SK-N-SH (cell line): ENCODE measurements at regions not wholly inside any gene's neighbourhood (a gene's known extent, or its start where the extent isn't known, plus 50 kb on each side); places are given as distances from the start of the nearest gene placed in this dataset.

Experiments
- CTCF ChIA-PET: fragments of 300-600, 350-600 bp; formaldehyde crosslinking; extraction: SDS; loops from one replicate; lab custom pipeline; 2021; lab: Yijun Ruan, JAX
- POLR2A ChIA-PET: fragments of 350-600 bp; sonication (Branson Sonifier 250); formaldehyde crosslinking; extraction: SDS; loops from one replicate; lab custom pipeline; 2020; ENCODE audit warnings: antibody characterized with exemption, inconsistent platforms; lab: Yijun Ruan, JAX
- DNase-seq: peaks from one replicate; pipeline ENCODE4 v3.0.0; 2012
- H2AFZ ChIP-seq: fragments of 200-600 bp; sonication (generic); 2 replicates; pipeline ENCODE4 v1.8.1; 2016; ENCODE audit warnings: antibody characterized with exemption, mild to moderate bottlenecking, low read depth
- H3F3A ChIP-seq: fragments of 200-600 bp; sonication (generic); replicated peaks from 2 replicates; pipeline ENCODE3; 2016; ENCODE audit warnings: antibody characterized with exemption, mild to moderate bottlenecking; ENCODE audit not compliant: insufficient read depth
- H3K27ac ChIP-seq, 2 experiments: fragments of 200-500 bp in 1 of 2; fragments of 200-600 bp in 1 of 2; sonication (Bioruptor generic) in 1 of 2; sonication (generic), shearing (Covaris generic) in 1 of 2; 2 replicates each; pipeline versions ENCODE4 v1.5.1 to v1.6.1; 2014 to 2016; ENCODE audit warnings: low read depth in 2 of 2, inconsistent platforms in 1 of 2, low read length in 1 of 2, mild to moderate bottlenecking in 1 of 2, mixed read lengths in 1 of 2
- H3K27me3 ChIP-seq: fragments of 200-600 bp; sonication (generic), shearing (Covaris generic); 2 replicates; pipeline ENCODE4 v1.6.1; 2016; ENCODE audit warnings: mixed run types; ENCODE audit not compliant: insufficient read depth
- H3K36me3 ChIP-seq, 2 experiments: fragments of 200-500 bp in 1 of 2; fragments of 200-600 bp in 1 of 2; sonication (Bioruptor generic) in 1 of 2; sonication (generic) in 1 of 2; replicated peaks in 1 of 2; 2 replicates each; pipeline versions ENCODE3 to v1.5.1; 2014 to 2016; ENCODE audit warnings: low read length in 1 of 2, mild to moderate bottlenecking in 1 of 2; ENCODE audit not compliant: insufficient read depth in 2 of 2, control insufficient read depth in 1 of 2
- H3K4me1 ChIP-seq, 2 experiments: fragments of 200-500 bp in 1 of 2; fragments of 200-600 bp in 1 of 2; sonication (Bioruptor generic) in 1 of 2; sonication (generic), shearing (Covaris generic) in 1 of 2; 2 replicates each; pipeline versions ENCODE4 v1.5.1 to v1.6.1; 2014 to 2016; ENCODE audit warnings: low read depth in 1 of 2, low read length in 1 of 2, mixed run types in 1 of 2; ENCODE audit not compliant: insufficient read depth in 2 of 2, control insufficient read depth in 1 of 2
- H3K4me2 ChIP-seq: fragments of 200-600 bp; sonication (generic), shearing (Covaris generic); 2 replicates; pipeline ENCODE4 v1.6.1; 2017; ENCODE audit warnings: mixed run types
- H3K4me3 ChIP-seq, 2 experiments: fragments of 200-500 bp in 1 of 2; fragments of 200-600 bp in 1 of 2; sonication (Bioruptor generic) in 1 of 2; sonication (generic), shearing (Covaris generic) in 1 of 2; 2 replicates each; pipeline versions ENCODE4 v1.5.1 to v1.8.1; 2014 to 2016; ENCODE audit warnings: low read depth in 2 of 2, inconsistent platforms in 1 of 2, low read length in 1 of 2, mild to moderate bottlenecking in 1 of 2, mixed read lengths in 1 of 2, moderate library complexity in 1 of 2
- H3K79me2 ChIP-seq: fragments of 200-600 bp; sonication (generic); 2 replicates; pipeline ENCODE4 v1.8.1; 2017; ENCODE audit warnings: mild to moderate bottlenecking; ENCODE audit not compliant: insufficient read depth
- H3K9ac ChIP-seq: fragments of 200-600 bp; sonication (generic); 2 replicates; pipeline ENCODE4 v1.6.1; 2017; ENCODE audit warnings: mixed run types
- H3K9me2 ChIP-seq: fragments of 200-600 bp; sonication (generic); 2 replicates; pipeline ENCODE4 v1.6.1; 2017; ENCODE audit warnings: mixed run types
- H3K9me3 ChIP-seq: fragments of 200-600 bp; sonication (generic); 2 replicates; pipeline ENCODE4 v1.6.1; 2017; ENCODE audit warnings: mixed run types, mild to moderate bottlenecking, moderate library complexity
- H4K20me1 ChIP-seq: fragments of 200-600 bp; sonication (generic); 2 replicates; pipeline ENCODE4 v1.6.1; 2017; ENCODE audit warnings: mild to moderate bottlenecking, mixed run types; ENCODE audit not compliant: insufficient read depth
- ELF1 ChIP-seq: IDR thresholded peaks from 2 replicates; pipeline ENCODE4 v1.4.0; 2012
- EP300 ChIP-seq, 2 experiments: IDR thresholded peaks; 2 replicates each; pipeline versions ENCODE4 v1.4.0 to v1.6.1; 2012; ENCODE audit warnings: borderline replicate concordance in 1 of 2, low read depth in 1 of 2, low read length in 1 of 2
- EZH2phosphoT487 ChIP-seq: fragments of 200-600 bp; sonication (generic); IDR thresholded peaks from 2 replicates; pipeline ENCODE4 v1.6.1; 2017; ENCODE audit warnings: low read depth, mixed run types, mild to moderate bottlenecking, antibody characterized with exemption, moderate library complexity, borderline replicate concordance
- FOSL2 ChIP-seq: IDR thresholded peaks from 2 replicates; pipeline ENCODE4 v1.4.0; 2012; ENCODE audit warnings: low read depth, mild to moderate bottlenecking, moderate library complexity, borderline replicate concordance
- FOXM1 ChIP-seq: IDR thresholded peaks from 2 replicates; pipeline ENCODE4 v1.4.0; 2012; ENCODE audit warnings: low read depth, mild to moderate bottlenecking
- GABPA ChIP-seq: IDR thresholded peaks from 2 replicates; pipeline ENCODE4 v1.4.0; 2012; ENCODE audit warnings: low read depth, mild to moderate bottlenecking
- GATA2 ChIP-seq: sonication (generic); formaldehyde crosslinking; IDR thresholded peaks from 2 replicates; pipeline ENCODE4 v1.5.0; 2020; ENCODE audit warnings: mild to moderate bottlenecking, missing genetic modification reagents
- MXI1 ChIP-seq: IDR thresholded peaks from 2 replicates; pipeline ENCODE4 v1.6.1; 2012; ENCODE audit warnings: mild to moderate bottlenecking, low read depth, low read length, improper control_type of control experiment
- NFIC ChIP-seq: IDR thresholded peaks from 2 replicates; pipeline ENCODE4 v1.4.0; 2012; ENCODE audit warnings: borderline replicate concordance
- NRF1 ChIP-seq: IDR thresholded peaks from 2 replicates; pipeline ENCODE4 v1.6.1; 2012; ENCODE audit warnings: low read depth, mild to moderate bottlenecking, low read length
- PBX3 ChIP-seq: IDR thresholded peaks from 2 replicates; pipeline ENCODE4; 2012
- RCOR1 ChIP-seq: fragments of 150-350 bp; IDR thresholded peaks from 2 replicates; pipeline ENCODE4 v1.6.1; 2017; ENCODE audit warnings: antibody characterized with exemption, low read length
- SIN3A ChIP-seq: IDR thresholded peaks from 2 replicates; pipeline ENCODE4 v1.6.1; 2012; ENCODE audit warnings: low read depth, mild to moderate bottlenecking, low read length, moderate library complexity, borderline replicate concordance
- TEAD4 ChIP-seq: IDR thresholded peaks from 2 replicates; pipeline ENCODE4 v1.4.0; 2012; ENCODE audit warnings: mild to moderate bottlenecking, borderline replicate concordance; ENCODE audit not compliant: insufficient read depth
- USF2 ChIP-seq: fragments of 150-350 bp; IDR thresholded peaks from 2 replicates; pipeline ENCODE4 v1.6.1; 2017; ENCODE audit warnings: antibody characterized with exemption, low read length, low read depth, borderline replicate concordance
- YY1 ChIP-seq: IDR thresholded peaks from 2 replicates; pipeline ENCODE4 v1.4.0; 2012; ENCODE audit warnings: low read depth, mild to moderate bottlenecking
- WGBS: methylation state at CpG from one replicate; pipeline ENCODE4 v1.1.6; 2017; ENCODE audit warnings: low lambda C conversion rate; 5-methylcytosine and 5-hydroxymethylcytosine counted together
- TF ChIP-seq, protein P1 (sequence below): IDR thresholded peaks from 2 replicates; pipeline ENCODE4 v1.4.0; 2012; ENCODE audit warnings: low read depth, borderline replicate concordance
- TF ChIP-seq, protein P2 (sequence below): fragments of 150-350 bp; IDR thresholded peaks from 2 replicates; pipeline ENCODE4 v1.6.1; 2016; ENCODE audit warnings: mild to moderate bottlenecking, low read depth, low read length

DNA sequence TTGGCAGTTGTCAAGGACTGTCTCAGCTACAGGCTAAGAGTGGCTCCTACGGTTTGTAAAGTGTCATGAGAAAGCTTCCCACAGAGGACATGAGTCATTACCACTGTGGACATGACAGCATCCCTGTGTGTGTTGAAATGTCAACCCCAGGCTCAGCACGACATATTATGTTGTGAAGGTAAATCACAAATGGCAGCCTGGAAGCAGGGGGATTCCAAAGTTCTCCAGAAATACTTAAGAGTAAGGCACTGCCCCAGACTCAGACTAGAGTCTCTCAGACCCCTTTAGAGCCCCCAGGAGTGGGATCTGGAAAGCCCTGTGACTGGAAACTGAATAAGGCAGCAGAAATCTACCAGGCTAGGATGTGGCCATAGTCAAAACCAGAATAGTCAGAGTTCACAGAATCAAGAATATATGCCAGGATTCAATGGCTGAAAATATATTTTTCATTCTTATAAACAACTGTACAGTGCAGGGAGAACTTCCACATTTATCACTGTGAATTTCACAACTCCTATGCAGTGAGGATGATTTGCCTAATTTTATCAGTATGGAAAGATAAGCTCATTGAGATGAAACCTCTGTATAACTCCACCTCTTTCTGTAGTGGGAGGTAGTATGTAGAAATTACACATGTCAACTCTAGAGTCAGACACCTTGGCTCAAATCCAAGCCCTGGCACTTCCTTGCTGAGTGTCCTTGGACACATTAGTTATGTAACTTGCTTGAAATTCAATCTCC is 237.1 kb upstream of the CFAP20DC start:
- H3K4me2 ChIP-seq: no peak overlapping the region

GRCh38 chr3:59285560-59285959 is 235.7 kb upstream of the CFAP20DC start:
- no peak overlapping the region for H3K27ac ChIP-seq

More for the DNA sequence above, 237.1 kb upstream of the CFAP20DC start:
- ChIA-PET POLR2A (no interaction called here), CTCF (interaction anchor here (2.9 kb wide), 1 partner anchor 17 kb away, joined by 8 read pairs; no protein-coding TSS in a partner anchor)
- Histone ChIP-seq H3K79me2 (no peaks in the 10 kb centered on the region), H4K20me1 (no peaks in the 10 kb centered on the region), H2AFZ (no peak overlapping the region), H3K9ac (no peak overlapping the region), H3K4me1 (no peaks in the 10 kb centered on the region), H3K9me2 (no peaks in the 10 kb centered on the region), H3K36me3 (no peaks in the 10 kb centered on the region), H3F3A (no peaks in the 10 kb centered on the region), H3K27ac (no peak overlapping the region), H3K9me3 (no peaks in the 10 kb centered on the region), H3K4me3 (no peak overlapping the region), H3K27me3 (no peaks in the 10 kb centered on the region)
- no peak for TF ChIP-seq USF2
- no peak for TF ChIP-seq GATA2 (CRISPR knock-in tag)
- TF ChIP-seq TEAD4: no peak
- no peak for DNase-seq
- WGBS: 22% methylated on average over 2 of the region's 2 CpGs

More at GRCh38 chr3:59285560-59285959, 235.7 kb upstream of the CFAP20DC start:
- Histone ChIP-seq H4K20me1 (no peaks in the 10 kb centered on the region), H3K4me2 (no peak overlapping the region), H3K9ac (no peak overlapping the region), H3K36me3 (no peaks in the 10 kb centered on the region), H3K4me1 (no peaks in the 10 kb centered on the region), H3K9me3 (no peaks in the 10 kb centered on the region), H3K79me2 (no peaks in the 10 kb centered on the region), H3K27me3 (no peaks in the 10 kb centered on the region), H3K4me3 (no peak overlapping the region), H2AFZ (no peak overlapping the region), H3F3A (no peaks in the 10 kb centered on the region), H3K9me2 (no peaks in the 10 kb centered on the region)
- TF ChIP-seq, protein P1, sequence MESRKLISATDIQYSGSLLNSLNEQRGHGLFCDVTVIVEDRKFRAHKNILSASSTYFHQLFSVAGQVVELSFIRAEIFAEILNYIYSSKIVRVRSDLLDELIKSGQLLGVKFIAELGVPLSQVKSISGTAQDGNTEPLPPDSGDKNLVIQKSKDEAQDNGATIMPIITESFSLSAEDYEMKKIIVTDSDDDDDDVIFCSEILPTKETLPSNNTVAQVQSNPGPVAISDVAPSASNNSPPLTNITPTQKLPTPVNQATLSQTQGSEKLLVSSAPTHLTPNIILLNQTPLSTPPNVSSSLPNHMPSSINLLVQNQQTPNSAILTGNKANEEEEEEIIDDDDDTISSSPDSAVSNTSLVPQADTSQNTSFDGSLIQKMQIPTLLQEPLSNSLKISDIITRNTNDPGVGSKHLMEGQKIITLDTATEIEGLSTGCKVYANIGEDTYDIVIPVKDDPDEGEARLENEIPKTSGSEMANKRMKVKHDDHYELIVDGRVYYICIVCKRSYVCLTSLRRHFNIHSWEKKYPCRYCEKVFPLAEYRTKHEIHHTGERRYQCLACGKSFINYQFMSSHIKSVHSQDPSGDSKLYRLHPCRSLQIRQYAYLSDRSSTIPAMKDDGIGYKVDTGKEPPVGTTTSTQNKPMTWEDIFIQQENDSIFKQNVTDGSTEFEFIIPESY: no peak
- TF ChIP-seq EP300 (IDR thresholded peaks at IDR 0.05; ENCODE audit: borderline replicate concordance in 1 of 2, low read depth in 1 of 2, low read length in 1 of 2) (no peak), NRF1 (no peak), FOXM1 (no peak), EZH2phosphoT487 (no peak), SIN3A (no peak), MXI1 (no peak), USF2 (no peak), GABPA (no peak), YY1 (no peak), FOSL2 (no peak), PBX3 (no peak), NFIC (no peak), RCOR1 (no peak), ELF1 (no peak)
- TF ChIP-seq, protein P2, sequence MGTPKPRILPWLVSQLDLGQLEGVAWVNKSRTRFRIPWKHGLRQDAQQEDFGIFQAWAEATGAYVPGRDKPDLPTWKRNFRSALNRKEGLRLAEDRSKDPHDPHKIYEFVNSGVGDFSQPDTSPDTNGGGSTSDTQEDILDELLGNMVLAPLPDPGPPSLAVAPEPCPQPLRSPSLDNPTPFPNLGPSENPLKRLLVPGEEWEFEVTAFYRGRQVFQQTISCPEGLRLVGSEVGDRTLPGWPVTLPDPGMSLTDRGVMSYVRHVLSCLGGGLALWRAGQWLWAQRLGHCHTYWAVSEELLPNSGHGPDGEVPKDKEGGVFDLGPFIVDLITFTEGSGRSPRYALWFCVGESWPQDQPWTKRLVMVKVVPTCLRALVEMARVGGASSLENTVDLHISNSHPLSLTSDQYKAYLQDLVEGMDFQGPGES: no peak
- CTCF ChIA-PET: interaction anchor here (2.9 kb wide), 1 partner anchor 18 kb away, joined by 8 read pairs; no protein-coding TSS in a partner anchor
- DNase-seq: no peak
- WGBS: 34% methylated on average over 2 of the region's 2 CpGs
- POLR2A ChIA-PET: no interaction called here
